Adipocyte (in vitro differentiated cells): ENCODE measurements at regions not wholly inside any gene's neighbourhood (a gene's known extent, or its start where the extent isn't known, plus 50 kb on each side); places are given as distances from the start of the nearest gene placed in this dataset.
"Not testable (repeated sequence)": the region's sequence is repeated elsewhere in the genome, so short reads cannot be mapped to it uniquely, and the experiment has no call there.

Experiments
- DNase-seq: peaks from one replicate; pipeline ENCODE4 v3.0.0-alpha.2; 2015; ENCODE audit warnings: low read depth
- H3K27me3 ChIP-seq: replicated peaks from 2 replicates; pipeline ENCODE4 v1.7.0; 2013; ENCODE audit warnings: mild to moderate bottlenecking, low read length, moderate library complexity; ENCODE audit not compliant: control insufficient read depth, insufficient read depth
- H3K36me3 ChIP-seq: 2 replicates; pipeline ENCODE4 v1.7.0; 2013; ENCODE audit warnings: low read length, mild to moderate bottlenecking, moderate library complexity; ENCODE audit not compliant: control insufficient read depth, insufficient read depth, severe bottlenecking
- H3K4me1 ChIP-seq: 2 replicates; pipeline ENCODE4 v1.7.0; 2013; ENCODE audit warnings: mild to moderate bottlenecking, low read length, moderate library complexity; ENCODE audit not compliant: control insufficient read depth, insufficient read depth
- H3K4me3 ChIP-seq: 2 replicates; pipeline ENCODE4 v1.7.0; 2013; ENCODE audit warnings: mild to moderate bottlenecking, low read length, moderate library complexity
- H3K9ac ChIP-seq: 2 replicates; pipeline ENCODE4 v1.7.0; 2013; ENCODE audit warnings: mild to moderate bottlenecking, low read length, moderate library complexity
- H3K9me3 ChIP-seq: 2 replicates; pipeline ENCODE4 v1.7.0; 2013; ENCODE audit warnings: mild to moderate bottlenecking, low read length, moderate library complexity; ENCODE audit not compliant: control insufficient read depth

DNA sequence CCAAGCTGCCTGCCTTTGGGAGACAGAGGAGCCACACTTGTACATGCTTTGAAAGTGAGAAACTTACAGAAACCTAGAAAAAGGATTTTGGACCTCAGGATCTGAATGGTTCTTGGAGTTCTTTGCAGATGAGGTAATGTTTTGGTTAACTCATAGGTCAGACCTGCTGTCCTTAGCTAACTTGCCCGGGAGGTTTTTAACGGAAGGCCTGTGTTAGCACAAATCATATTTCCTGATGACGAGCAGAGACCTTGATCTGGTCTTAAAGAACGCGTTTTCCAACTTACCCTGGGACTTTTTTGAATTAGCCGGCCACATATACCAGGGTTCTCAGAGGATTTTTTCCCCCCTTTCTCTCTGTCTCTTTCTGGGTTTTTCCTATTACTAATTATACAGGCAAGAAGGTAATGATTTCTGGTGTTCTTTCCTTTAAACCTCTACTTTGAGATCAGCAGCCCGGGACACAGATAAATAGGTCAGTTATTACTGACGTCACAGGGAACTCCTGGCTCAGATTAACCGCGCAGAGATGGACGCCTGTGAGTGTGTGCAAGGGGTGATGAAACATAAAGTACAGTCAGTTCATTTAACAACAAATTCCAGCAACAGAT lies 101.7 kb upstream of the KLF6 start:
- Histone ChIP-seq H3K9me3 (no peaks in the 10 kb centered on the region), H3K36me3 (no peaks in the 10 kb centered on the region), H3K4me1 (peaks cover 27% of the 10 kb centered on the region), H3K9ac (peak overlapping the region; percentile 78), H3K27me3 (no peaks in the 10 kb centered on the region), H3K4me3 (peak overlapping the region; percentile 64)
- DNase-seq, result peak; percentile 90

DNA sequence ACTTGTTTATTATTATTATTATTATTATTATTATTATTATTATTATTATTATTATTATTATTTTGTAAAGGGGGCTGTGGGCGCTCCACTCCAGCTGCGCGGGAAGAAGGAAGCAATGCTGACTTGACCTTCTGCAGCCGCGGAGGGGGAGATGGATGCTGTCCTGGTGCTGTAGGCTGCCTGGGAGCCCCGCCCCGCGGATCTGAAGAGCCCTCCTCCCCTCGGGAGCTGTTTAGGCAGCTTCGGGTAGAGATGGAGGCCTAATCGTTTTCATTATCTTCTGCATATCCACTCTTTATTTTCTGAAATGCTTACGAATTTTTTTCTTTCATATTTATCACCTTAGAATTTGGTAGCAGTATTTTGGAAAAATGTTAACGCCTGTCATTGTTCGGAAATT lies 101.2 kb upstream of the KLF6 start:
- H3K4me3 ChIP-seq, result peak overlapping the region; percentile 64
- DNase-seq, result peak; percentile 65
- no peaks in the 10 kb centered on the region for H3K36me3 ChIP-seq
- peak overlapping the region; percentile 78 for H3K9ac ChIP-seq
- H3K4me1 ChIP-seq, result peaks cover 27% of the 10 kb centered on the region
- no peaks in the 10 kb centered on the region for H3K9me3 ChIP-seq
- no peaks in the 10 kb centered on the region for H3K27me3 ChIP-seq

DNA sequence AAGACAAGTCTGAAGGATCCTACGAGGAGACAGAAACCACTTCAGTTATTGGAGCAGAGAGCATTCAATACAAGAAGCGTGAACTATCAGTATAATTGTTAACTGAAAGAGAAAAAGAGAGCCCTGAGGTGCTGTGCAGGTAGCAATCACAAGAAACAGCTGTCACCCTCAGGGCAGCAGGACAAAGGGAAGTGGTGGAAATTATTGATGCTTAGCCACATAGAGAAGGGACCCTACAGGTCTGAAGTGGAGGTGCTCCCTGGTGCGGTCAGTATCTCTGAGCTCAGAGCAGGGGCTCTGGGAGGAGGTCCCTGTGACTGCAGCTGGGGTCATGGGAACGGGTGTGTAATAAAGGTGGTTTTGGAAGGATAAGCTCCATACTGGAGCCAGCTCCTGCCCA lies 97.8 kb upstream of the KLF6 start:
- Histone ChIP-seq H3K4me1 (peaks cover 17% of the 10 kb centered on the region), H3K9me3 (no peaks in the 10 kb centered on the region), H3K27me3 (no peaks in the 10 kb centered on the region), H3K36me3 (no peaks in the 10 kb centered on the region), H3K4me3 (no peak overlapping the region), H3K9ac (no peak overlapping the region)
- DNase-seq, result no peak

DNA sequence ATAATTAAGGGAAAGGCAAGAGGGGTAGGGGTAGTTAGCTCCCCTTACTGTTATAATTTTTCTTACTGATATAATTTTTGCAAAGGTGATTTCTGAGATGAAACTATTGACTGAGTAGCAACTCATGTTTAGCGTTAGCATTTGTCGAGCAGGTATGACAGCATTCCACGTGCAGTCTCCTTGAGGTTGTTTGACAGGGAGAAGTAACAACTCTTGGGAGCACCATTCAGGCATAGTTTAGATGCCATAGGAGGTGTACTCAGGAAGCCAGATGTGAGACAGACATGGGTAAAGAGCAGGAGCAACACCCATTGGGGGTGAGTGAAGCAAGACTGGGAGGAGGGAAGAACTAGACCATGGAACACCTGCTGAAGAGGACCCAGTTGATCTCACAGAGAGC lies 96.6 kb upstream of the KLF6 start:
- DNase-seq, result no peak
- Histone ChIP-seq H3K4me1 (peaks cover 16% of the 10 kb centered on the region), H3K27me3 (no peaks in the 10 kb centered on the region), H3K36me3 (no peaks in the 10 kb centered on the region), H3K4me3 (no peak overlapping the region), H3K9me3 (no peaks in the 10 kb centered on the region), H3K9ac (no peak overlapping the region)

DNA sequence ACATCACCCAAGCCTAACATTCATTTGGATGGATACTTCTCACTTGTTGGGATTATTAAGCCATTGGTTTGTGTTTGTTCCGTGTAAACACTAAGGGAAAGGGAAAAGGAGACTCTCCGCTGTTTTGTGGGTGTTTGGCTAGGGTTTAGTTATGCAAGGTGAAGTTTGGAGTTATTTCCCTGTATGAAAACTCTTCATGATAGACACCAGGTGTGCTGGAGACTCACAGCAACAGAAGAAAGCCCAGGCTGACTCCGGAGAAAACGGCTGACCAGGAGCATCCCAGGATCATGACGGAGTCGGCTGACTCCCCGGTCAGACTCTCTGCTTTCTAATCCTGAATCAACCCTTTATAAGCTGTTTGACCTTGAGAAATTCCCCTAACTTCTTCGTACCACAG lies 94.1 kb upstream of the KLF6 start:
- Histone ChIP-seq H3K4me1 (peaks cover 11% of the 10 kb centered on the region), H3K36me3 (no peaks in the 10 kb centered on the region), H3K27me3 (no peaks in the 10 kb centered on the region), H3K4me3 (no peak overlapping the region), H3K9me3 (no peaks in the 10 kb centered on the region), H3K9ac (no peak overlapping the region)
- no peak for DNase-seq

DNA sequence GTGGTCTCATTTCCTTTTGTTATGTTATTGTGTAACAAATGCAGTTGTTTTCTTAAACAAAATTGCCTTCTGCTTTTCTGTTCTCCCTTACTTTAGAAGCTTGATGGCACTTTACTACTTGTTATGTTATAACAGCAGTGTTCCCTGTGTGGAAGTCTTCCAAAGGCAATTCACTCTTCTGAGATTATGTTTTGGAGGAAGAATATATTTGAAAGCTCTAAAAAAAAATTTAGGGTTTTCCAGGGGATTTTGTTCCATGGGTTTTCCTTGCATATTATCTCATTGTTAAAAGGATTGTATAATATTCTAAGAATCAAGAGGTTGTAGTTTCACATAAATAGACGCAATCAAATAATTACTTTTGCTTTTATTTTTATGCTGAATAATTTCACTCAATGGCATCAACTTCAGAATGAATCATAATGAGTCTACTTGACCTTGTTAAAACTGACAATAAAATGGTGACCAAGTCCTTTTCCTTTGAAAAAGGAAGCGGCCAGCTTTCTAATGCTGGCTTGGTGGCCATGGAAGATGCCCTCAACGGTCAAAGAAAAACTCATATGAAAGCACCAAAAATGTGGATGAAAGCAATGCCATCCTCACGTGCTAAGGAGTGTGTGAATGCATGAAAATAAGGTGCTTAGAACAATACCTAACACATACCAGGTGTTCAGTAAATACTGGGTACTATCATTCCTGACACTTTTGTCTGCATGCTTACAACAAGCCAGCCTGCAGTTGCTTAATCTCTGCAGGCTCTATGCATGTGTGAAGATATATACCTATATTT lies 92.4 kb upstream of the KLF6 start:
- peak overlapping the region; percentile 39 for H3K9ac ChIP-seq
- peak overlapping the region; percentile 42 for H3K4me3 ChIP-seq
- H3K27me3 ChIP-seq, result no peaks in the 10 kb centered on the region
- H3K9me3 ChIP-seq, result no peaks in the 10 kb centered on the region
- peaks cover 11% of the 10 kb centered on the region for H3K4me1 ChIP-seq
- peak; percentile 45 for DNase-seq
- no peaks in the 10 kb centered on the region for H3K36me3 ChIP-seq

DNA sequence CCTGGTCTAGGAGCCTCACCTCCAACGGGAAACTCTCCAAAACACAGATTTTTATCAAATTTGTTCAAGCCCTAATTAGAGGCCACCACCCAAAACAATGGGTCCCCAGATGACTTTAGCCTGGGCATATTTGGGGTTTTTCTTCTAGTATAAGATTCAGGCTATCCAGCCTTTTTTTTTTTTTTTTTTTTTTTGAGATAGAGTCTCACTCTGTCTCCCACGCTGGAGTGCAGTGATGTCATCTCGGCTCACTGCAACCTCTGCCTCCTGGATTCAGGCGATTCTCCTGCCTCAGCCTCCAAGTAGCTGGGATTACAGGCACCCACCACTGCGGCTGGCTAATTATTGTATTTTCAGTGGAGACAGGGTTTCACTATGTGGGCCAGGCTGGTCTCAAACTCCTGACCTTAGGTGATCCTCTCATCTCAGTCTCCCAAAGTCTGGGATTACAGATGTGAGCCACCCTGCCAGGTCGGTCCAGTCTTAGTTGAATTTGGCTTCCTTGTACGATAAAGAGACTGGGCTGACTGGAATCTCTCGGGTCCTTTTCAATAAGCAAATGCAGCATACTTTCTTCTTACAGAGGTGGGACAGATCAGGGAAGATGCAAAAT lies 91.4 kb upstream of the KLF6 start:
- DNase-seq, result no peak
- H3K4me3 ChIP-seq, result no peak overlapping the region
- no peak overlapping the region for H3K9ac ChIP-seq
- H3K27me3 ChIP-seq, result no peaks in the 10 kb centered on the region
- no peaks in the 10 kb centered on the region for H3K9me3 ChIP-seq
- peaks cover 11% of the 10 kb centered on the region for H3K4me1 ChIP-seq
- no peaks in the 10 kb centered on the region for H3K36me3 ChIP-seq

DNA sequence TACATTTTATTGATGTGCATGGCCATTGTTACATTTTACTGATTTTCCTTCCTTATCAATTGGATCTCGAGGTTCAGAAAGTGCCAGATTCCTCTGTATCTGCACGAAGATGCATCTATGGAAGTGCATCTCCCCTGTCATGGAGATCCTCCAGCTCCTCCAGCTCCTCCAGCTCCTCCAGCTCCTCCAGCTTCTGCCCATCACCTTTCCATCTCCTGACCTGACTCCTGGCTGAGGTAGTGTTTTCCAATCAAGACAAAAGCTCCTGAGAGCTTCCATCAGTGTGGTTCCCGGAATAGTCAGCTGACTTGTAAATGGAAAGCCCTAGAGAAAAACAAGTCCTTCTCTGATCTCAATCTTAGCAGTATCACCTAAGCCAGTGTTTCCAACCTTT lies 90.8 kb upstream of the KLF6 start:
- DNase-seq, result no peak
- Histone ChIP-seq H3K9me3 (no peaks in the 10 kb centered on the region), H3K36me3 (no peaks in the 10 kb centered on the region)

DNA sequence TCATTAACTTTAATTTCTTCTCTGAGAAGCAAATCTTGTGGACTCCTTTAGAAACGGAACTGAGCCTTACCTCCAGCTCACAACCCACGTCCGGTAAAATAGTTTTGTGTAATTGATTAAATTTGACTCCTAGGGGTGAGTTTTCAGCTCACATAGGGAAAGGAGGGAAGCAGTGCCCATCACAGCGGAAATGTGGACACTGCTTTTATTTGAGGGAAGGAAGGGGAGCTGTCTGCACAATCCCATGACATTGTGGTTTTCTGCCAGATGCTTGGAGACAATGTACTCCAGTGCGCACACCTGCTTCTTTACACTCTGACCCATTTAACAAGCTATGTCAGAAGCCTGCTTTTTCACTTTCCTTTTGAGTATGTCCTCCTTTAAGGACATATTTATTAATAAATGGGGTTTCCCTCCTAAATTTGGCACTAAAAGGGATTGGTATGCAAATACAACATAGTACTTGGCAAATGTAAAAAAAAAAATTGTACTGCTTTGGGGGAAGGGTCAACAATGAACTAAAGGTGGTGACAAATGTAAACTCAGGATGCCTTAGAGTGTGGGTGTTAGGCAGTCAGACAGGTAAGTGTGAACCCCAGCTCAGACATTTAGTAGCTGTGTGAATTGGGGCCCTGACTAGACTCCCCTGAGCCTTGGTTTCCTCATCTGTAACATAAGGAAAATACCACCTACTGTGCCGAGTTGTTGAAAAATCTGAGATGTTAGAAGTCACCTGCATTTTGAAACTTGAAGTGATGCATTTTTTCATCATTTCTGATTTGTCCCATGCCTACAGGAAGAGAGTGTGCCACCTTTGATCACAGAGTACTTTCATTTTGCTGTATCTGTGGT lies 90.2 kb upstream of the KLF6 start:
- Histone ChIP-seq H3K27me3 (no peaks in the 10 kb centered on the region), H3K9me3 (no peaks in the 10 kb centered on the region), H3K4me3 (no peak overlapping the region), H3K4me1 (peaks cover 11% of the 10 kb centered on the region), H3K9ac (no peak overlapping the region), H3K36me3 (no peaks in the 10 kb centered on the region)
- DNase-seq, result no peak

More for the DNA sequence above, 90.8 kb upstream of the KLF6 start:
- H3K4me1 ChIP-seq, result peaks cover 11% of the 10 kb centered on the region
- no peak overlapping the region for H3K9ac ChIP-seq
- H3K27me3 ChIP-seq, result no peaks in the 10 kb centered on the region
- no peak overlapping the region for H3K4me3 ChIP-seq

DNA sequence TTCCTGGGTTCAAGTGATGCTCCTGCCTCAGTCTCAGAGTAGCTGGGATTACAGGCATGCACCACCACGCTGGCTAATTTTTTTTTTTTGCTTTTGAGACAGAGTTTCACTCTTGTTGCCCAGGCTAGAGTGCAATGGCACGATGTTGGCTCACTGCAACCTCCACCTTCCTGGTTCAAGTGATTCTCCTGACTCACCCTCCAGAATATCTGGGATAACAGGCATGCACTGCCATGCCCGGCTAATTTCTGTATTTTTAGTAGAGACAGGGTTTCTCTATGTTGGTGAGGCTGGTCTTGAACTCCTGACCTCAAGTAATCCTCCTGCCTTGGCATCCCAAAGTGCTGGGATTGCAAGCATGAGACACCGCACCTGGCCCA lies 89.6 kb upstream of the KLF6 start:
- not testable (repeated sequence) for H3K36me3 ChIP-seq, H3K9ac ChIP-seq, H3K4me3 ChIP-seq, DNase-seq, H3K9me3 ChIP-seq, H3K27me3 ChIP-seq
- peaks cover 11% of the 10 kb centered on the region for H3K4me1 ChIP-seq
